Stimulated activated CD4-positive, alpha-beta T cell treated with anti-CD3 and anti-CD28 coated beads, Interleukin-1b, Interleukin-23, amount 100 ng/mL, for 24 hours (primary cell): ENCODE measurements at regions not wholly inside any gene's neighbourhood (a gene's known extent, or its start where the extent isn't known, plus 50 kb on each side); places are given as distances from the start of the nearest gene placed in this dataset.
"Not testable (repeated sequence)": the region's sequence is repeated elsewhere in the genome, so short reads cannot be mapped to it uniquely, and the experiment has no call there.

ENCODE experiments used
- DNase-seq, 4 experiments: peaks; one replicate each; pipeline ENCODE4 v3.0.0-alpha.2; 2020; ENCODE audit warnings: low read depth in 4 of 4, low spot score in 1 of 4

GRCh38 chr9:71514344-71514975 lies 253.9 kb downstream of the CEMIP2 start:
- DNase-seq: no peak

DNA sequence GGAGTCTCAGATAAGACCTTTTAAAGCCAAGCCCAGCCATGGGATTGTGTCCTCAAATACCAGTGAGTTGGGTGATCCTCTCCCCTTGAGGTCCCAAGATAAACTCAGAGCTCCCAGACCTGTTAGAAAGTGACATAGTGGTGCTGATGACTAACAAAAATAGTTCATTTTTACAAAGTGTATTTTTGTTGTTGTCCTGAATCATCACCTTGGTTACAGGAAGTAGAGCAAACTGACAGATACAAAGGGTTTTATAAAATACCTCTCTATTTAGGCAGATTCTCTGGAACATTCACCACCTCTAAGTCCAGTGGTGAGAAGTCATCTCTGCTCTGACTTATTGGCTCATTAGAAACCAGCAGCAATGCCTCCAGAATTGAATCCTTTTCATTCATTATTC lies 259.3 kb downstream of the CEMIP2 start:
- no peak for DNase-seq

DNA sequence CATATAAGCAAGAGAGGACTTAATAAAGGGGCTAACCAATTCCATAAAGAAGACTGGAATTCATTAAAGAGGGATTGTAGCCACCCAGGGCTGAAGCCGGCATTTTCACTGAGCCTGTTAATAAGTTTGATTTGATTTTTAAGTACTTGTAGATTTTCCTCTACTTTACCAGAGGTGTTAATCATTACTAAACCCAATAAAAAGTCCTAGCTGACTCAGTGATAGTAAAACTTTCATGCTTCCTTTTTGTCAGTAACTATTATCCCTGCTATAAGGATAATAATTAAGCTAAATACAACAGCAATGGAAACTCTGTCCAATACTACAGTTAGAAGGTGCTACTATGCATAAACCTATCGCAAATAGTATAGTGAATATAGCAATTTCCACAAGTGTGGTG lies 260.2 kb downstream of the CEMIP2 start:
- not testable (repeated sequence) for DNase-seq

DNA sequence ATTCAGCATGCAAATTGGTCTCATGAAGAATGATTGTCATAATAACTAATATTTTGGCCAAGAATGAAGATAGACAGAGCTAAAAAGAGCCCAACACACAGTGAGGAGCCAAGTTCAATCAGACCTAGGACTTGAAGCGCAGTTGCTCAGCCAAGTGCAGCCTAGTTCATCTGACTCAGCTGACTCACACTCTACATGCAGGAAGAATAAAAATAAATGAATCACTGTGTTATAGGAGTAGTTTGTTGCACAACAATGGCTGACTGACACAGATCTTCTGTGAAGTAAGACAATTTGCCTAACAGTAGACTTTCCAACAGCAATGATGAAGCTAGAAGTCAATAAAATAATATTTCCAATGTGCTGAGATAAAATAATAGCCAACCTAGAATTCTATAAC lies 261.5 kb downstream of the CEMIP2 start:
- DNase-seq: no peak

- no peak for DNase-seq
Measured at GRCh38 chr9:71504636-71505035, 263.7 kb downstream of the CEMIP2 start.

DNA sequence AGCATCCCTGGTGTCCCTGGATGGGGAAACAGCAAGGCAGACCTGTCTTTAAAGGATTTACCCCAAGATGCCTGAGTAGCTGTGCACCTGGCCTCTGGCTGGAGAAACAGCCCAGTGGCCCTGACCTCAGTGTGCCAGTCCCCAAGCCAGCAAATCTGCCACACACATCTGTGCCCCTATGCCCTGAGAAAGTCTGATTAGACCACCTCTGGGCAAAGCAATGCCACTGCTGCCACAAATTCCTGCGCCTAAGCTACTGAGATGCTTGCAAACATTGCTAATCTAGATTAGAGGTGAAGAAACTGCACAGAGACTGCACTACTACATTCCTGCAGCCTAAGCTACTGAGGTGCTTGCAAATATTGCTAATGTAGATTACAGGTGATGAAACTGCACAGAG lies 269.6 kb downstream of the CEMIP2 start:
- DNase-seq: no peak

DNA sequence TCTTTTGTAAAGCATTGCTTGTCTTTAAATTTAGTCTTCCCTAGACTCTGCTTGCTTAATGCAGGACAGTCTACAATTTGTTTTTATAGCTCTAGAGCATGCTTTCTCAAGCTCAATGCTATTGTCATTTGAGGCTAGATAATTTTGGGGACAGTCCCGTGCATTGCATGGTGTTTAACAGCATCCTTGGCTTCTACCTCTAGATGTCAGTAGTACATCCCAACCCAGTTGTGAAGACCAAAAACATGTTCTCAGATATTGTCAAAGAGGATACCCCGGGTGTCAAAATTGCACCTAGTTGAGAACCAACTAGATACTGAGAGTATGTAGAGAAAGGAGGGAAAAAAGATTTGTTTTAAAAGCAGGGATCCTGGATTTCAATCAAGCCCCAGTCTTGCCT lies 277.5 kb downstream of the CEMIP2 start:
- no peak for DNase-seq

- no peak for DNase-seq
Measured at GRCh38 chr9:71487061-71487460, 281.3 kb downstream of the CEMIP2 start.

DNA sequence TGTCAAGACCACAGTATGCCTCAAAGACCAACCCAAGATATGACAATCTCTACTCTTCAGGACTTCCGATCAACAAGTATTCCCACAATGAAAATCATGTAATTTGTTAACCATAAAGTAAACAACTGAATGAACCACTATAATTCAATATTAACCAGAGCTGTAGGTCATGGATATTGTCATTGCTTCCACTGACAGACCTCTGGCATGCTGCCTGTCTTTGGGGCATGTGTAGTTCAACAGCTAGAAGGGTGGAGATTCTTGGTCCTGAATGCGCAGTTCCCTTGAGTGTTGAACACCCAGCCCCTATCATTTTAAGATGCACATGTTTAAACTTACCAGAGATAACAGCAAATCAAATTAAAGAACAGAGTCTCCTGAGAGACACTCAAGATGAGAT lies 283.0 kb downstream of the CEMIP2 start:
- DNase-seq: no peak

DNA sequence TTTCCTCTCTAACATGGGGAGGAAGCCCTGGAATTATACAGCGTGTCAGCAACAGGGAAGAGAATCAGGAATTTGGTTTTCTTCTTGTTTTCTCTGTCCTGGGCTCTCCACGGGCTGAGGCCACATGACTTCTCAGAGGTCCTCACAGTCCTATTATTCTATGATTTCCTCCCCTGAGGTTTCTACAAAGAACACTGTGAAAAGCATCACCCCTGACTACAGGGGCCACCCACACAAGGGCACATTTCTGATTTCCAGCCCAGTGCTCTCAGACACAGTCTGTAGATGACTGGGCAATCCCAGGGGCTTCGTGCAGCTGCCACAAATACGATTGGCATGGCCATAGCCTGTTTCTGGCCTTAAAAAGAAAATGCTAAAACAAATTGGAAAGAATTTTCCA lies 284.9 kb downstream of the CEMIP2 start:
- no peak for DNase-seq

- DNase-seq: no peak
Measured at GRCh38 chr9:71479621-71480020, 288.7 kb downstream of the CEMIP2 start.

GRCh38 chr9:71472400-71472799 lies 295.9 kb downstream of the CEMIP2 start:
- DNase-seq: no peak

GRCh38 chr9:71465392-71465791 lies 302.9 kb downstream of the CEMIP2 start:
- DNase-seq: no peak

DNA sequence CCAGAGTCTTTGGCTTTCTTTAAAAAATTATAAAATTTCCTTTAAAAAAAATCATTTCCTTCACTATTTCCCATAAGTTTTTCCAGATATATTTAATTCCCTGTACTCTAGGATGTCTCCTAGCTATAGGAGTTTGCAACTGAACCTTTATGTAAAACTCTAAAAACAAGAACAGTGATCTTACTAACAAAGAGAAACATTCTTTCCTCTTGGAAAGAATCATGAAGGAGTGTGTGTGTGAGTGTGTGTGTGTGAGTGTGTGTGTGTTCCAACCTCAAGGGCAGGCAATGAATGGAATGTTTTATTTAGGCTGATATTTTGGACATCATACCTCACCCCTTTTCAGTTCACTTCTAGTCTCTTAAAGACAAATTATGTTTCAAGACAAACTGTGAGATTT lies 309.2 kb downstream of the CEMIP2 start:
- no peak for DNase-seq

DNA sequence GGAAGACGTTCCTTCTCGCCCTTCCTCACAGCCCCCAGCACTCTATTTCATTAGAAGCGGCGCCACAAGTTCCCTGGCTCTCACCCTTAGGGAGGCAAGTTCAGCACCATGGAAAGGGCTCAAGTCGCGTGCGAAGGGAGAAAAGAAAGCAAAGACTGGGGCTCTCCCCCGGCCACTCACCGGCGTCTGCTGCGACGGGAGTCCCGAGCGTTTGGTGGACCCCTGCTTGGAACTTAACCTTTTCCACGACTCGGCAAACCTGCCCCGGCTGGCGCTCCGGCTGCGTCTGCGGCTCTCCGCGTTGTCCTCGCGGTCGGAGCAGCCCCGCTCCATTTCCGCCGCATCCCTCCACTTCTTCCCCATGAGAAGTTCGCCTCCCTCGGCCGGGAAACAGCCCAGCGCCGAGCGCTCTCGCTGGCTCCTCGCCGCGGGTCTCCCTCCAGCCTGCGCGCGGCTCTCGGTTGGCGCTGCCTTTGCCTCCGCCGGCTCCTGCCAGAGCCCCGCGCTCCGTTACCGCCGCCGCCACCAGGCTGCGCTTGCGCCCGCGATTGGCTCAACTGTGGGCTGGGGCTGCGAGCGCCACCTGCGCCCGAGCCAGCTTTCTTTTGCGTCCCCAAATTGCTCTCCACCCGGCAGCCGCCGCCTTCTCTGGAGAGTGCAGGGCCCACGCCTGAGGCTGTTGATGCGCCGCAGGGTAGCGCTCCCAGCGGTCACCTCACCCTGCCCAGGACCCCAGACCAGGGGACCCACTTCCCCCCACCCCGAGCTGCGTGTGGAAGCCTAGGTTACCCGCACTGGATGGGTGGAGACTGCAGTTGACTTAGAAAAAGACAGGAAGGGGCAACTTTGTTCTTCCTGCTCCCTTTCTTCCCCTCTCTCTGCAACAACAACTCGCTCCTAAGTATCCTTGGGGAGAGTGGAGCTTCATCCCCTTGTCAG lies 321.6 kb downstream of the CEMIP2 start:
- DNase-seq: peak in 2 of 4 experiments; percentile 6 to 16

GRCh38 chr9:71446106-71446472 lies 322.2 kb downstream of the CEMIP2 start:
- DNase-seq: no peak

DNA sequence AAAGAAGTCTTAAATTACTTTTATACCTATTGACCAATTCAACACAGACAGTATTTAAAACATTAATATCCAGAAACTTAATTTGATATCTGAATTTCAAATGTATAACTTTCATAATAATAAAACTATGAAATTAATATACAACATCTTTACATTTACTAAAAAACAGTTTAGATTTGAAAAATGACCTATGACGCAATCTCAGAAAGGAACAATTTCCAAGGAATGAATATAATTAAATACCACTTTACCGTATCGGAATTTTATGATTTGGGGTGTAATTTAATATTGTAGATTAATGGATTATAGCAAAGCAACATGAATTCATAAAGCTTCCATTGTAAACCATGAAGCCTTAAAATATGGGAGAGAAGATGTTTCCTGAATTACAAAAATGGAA lies 321.5 kb upstream of the TRPM3 start:
- no peak for DNase-seq

DNA sequence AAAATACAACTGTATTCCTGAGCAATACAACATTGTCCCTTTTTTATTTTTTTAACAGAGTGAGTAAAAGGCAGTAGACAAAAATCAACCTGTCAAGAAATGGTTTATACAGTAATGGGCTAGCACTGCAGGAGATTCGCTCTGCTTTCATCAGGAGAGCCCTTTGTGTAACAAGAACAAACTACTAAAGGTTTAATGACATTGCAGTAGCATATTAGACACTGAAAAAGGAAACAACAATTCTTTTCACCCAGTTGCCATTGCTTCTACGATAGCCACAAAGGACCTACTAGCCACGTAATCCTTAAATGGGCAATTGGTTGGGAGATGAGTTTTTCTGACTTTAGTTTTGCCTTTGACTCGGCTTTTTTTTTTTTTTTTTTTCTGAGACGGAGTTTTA lies 319.8 kb upstream of the TRPM3 start:
- no peak for DNase-seq

- DNase-seq: no peak
Measured at GRCh38 chr9:71431931-71432330, 310.5 kb upstream of the TRPM3 start.

DNA sequence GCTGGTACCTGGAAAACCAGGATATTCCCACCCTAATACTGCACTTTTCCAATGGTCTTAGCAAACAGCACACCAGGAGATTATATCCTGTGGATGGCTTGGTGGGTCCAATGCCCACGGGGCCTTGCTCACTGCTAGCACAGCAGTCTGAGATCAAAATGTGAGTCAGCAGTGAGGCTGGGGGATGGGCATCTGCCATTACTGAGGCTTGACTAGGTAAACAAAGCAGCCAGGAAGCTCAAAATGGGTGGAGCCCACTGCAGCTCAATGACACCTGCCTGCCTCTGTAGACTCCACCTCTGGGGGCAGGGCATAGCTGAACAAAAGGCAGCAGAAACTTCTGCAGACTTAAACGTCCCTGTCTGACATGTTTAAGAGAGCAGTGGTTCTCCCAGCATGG lies 285.9 kb upstream of the TRPM3 start:
- not testable (repeated sequence) for DNase-seq

- DNase-seq: no peak
Measured at GRCh38 chr9:71403106-71403505, 281.7 kb upstream of the TRPM3 start.

- DNase-seq: no peak
Measured at GRCh38 chr9:71393005-71393404, 271.6 kb upstream of the TRPM3 start.

- DNase-seq: no peak
Measured at GRCh38 chr9:71384343-71384742, 262.9 kb upstream of the TRPM3 start.
